ENCODE measurements at regions not wholly inside any gene's neighbourhood (a gene's known extent, or its start where the extent isn't known, plus 50 kb on each side); places are given as distances from the start of the nearest gene placed in this dataset.

DNA sequence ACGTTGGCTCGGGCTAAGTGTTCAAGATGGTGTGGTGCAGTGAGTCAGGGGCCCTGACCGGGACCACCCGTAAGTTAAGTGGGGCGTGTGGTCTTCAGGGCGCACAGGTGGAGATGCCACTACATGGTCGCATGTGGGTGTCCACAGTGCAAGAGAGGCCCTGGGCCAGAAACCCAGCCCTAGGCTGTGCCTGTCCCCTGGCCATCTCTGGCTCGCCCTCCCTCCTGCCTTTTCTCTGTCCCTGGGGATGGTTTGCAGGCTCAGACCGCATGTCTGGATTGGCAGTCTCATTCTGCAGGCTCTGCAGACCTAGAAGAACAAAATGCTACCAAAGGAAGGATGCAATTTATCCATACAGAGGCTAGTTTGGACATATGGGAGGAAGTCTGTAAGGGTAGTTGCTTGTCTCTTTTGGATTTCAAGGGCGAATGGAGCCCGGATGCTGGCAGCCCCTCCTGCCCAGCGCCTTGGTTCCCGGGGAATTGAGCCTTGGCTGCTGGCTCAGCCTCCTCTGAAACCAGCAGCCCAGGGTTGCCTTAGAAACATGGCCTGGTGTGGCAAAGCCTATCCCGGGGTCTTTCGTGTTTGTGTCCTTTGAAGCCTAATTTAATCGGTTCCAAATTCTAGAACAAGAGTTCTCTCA is 417.5 kb upstream of the HS6ST1 start:
- DNase-seq: no peak

DNA sequence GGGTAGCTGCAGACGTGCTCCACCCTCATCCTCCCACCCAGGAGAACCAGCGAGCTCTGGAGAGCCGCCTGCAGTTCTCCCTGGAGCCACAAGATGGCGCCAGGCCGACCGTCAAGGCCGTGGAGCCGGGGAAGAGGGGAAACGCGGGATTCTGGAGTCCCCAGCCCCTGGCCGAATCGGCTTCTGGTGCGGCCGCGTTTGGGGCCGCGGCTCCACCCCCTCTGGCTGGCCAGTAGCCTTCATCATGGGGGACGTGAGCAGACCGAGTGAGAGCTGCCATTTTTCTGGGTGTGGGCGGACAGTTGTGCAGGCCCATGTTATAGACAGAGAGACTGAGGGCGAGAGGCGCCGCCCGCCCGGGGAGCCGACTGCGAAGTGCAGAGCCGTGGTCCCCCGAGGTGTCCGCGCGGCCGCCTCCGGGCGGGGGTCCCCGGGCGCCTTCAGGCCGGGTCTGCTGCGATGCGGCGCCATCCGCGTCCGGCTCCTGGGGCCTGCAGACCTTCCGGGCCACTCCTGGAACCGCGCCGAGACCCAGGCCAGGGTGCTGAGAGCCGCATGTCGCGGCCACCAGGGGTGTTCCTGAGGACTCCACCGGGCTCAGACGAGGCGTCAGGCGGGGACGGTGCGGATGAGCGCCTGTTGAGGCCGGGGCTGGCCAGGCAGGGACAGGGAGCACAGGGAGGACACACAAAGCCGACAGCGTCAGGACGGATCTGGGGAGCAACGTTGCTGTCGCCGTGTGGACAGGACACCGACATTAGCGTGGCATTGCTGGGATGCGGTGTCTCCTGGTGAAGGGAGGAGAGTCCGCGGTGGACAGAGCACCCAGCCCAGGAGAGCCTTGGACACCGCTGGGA is 418.2 kb upstream of the HS6ST1 start:
- DNase-seq: peak; percentile 54

DNA sequence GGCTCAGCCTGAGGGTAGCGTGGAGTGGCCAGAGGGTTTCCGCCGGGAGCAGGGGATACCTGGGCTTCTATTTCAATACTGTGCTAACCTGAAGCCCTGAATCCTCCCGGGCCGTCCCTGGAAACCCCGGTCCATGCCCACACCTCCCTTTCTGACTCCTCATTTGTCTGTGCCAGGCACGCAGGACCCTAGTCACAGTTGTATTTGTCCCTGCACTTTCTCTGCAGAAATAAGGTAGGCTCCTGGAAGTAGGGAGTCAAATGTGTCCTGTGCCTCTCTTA is 418.8 kb upstream of the HS6ST1 start:
- no peak for DNase-seq

GRCh38 chr2:128738446-128739110 is 419.9 kb upstream of the HS6ST1 start:
- DNase-seq: no peak

DNA sequence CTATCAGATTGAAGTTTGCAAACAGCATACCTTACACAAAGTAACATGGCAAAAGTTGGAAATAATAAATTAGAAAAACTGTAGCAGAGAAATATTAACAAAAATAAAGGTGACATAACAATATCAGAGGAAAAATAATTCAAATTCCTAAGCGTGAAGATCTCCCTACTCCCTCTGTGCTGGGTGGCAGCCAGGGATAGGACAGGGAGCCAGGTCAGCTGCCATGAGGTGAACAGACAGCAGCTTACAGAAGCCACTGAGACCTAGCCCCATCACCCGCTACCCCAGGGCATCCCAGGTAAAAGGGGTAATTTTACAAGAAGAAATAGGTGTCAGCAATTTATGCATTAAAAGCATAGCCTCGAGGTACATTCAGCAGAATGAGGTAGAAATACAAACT is 423.8 kb upstream of the HS6ST1 start:
- DNase-seq: no peak

GRCh38 chr2:128745946-128746345 is 427.3 kb upstream of the HS6ST1 start:
- DNase-seq: no peak

DNA sequence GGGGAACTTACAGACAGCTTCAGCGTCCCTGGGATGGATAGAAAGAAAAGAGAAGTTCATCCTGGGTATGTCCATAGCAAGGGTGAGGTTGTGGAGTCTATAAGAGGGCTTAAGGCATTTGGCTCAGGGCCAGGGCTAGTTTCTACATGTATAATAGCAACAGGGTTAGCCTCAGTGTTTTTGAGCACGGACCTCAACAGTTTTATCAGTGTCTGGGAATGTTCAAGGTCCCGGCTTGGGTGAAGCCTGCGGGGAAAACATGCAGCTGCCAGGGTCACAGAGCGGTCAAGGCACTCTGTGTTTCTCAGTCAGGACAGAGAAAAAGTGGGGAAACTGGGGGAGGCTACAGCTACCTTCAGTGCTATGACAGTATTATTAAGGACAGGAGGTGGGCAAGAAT is 427.7 kb upstream of the HS6ST1 start:
- no peak for DNase-seq

DNA sequence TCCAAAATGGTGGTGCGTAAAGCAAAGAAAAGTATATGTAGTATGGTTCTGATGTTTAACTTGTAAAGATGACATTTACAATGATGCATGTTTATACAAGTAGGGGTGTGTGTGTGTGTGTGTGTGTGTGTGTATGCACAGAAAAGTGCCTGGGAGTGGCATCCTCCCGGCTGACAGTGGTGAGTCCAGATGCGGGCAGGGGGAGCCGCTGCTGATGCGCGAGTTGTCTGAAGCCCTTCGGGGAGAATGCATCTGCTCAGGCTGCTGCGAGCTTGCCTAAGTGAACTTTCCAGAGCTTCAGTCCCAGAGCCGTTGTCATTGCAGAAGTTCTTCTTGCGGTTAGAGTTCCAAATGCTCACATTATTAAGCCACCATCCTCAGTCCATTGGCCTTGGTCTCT is 429.7 kb upstream of the HS6ST1 start:
- no peak for DNase-seq

- no peak for DNase-seq
These were observed 430.4 kb upstream of the HS6ST1 start for GRCh38 chr2:128748835-128749605.

DNA sequence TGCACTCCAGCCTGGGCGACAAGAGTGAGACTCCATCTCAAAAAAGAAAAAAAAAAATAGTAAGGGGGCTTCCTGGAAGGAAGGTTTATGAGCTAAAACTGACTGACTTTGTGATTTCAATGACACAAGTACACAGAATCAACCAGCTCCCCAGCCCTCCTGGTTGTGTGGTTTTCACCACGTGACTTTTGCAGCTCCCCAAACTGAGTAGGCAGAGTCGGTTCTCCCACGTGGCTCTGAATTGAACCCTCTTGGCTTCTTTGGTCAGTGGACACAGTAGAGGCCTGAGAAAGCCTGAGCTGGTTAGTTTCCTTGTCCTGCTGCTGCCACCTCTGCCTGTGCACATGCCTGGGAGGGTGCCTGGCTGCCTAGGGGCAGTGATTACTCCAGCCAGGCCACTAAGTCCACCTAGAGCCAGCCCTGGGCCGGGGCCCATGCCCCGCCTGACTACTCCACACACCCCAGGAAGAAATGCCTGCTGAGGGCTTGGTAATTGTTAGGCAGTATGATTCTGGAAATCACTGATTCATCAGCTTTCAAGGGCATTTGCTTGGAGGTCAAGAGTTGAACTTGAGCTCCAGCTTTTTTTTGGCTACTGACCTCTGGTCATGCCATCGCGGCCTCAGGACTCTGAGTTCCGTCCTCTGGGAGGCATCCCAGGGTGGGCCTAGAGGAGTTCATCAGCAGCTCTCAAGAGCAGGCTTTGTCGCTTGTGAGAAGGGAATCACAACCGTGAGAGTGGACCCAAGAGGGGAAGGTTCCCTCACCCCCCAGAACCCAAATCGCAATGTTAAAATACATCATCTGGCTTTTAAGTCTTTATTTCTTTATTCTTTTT is 431.9 kb upstream of the HS6ST1 start:
- no peak for DNase-seq

- no peak for DNase-seq
These were observed 433.1 kb upstream of the HS6ST1 start for GRCh38 chr2:128751746-128752145.

GRCh38 chr2:128752691-128753263 is 434.1 kb upstream of the HS6ST1 start:
- no peak for DNase-seq

DNA sequence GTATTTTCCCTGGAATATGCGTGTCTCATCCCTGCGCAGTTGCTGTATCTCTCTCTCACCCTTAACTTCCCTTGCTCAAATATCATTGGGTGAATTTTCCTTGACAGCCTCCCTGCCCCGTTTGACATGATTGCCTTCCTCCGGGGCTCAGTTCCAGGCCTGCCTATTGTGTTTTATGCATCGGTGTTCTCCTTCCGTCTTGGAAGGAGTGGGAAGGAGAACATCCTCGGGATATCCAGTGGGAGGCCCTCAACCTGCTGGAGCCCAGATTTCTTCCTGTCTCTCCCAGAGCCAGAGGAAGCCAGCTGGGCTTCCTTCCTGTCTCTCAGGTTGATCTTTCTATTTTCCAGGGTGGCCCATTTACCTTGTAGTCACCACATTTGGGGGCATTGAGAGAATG is 434.7 kb upstream of the HS6ST1 start:
- DNase-seq: no peak

- DNase-seq: no peak
These were observed 435.1 kb upstream of the HS6ST1 start for GRCh38 chr2:128753800-128754199.

DNA sequence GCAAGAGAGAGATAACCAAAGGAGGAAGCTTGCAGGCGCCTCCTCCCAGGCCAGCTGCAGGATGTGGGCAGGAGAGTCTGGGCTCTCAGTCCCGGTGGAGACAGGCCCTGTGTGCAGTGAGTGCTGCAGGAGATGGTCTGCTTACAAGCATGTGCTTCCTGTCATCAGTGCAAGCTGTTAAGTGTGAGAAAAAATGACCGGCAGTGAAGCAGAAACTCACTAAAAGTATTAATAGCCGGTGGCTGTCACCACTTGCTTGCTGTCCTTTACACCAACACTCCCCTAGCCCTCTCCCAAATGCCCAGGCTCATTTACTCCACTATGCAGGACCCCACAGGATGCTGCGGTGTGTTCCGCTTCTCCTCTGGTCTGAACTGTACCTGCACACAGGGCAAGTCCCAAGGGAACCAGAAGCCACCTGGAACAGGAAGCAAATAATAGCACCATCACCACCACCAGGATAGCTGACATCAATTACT is 435.6 kb upstream of the HS6ST1 start:
- no peak for DNase-seq

GRCh38 chr2:128755695-128756364 is 437.2 kb upstream of the HS6ST1 start:
- no peak for DNase-seq

DNA sequence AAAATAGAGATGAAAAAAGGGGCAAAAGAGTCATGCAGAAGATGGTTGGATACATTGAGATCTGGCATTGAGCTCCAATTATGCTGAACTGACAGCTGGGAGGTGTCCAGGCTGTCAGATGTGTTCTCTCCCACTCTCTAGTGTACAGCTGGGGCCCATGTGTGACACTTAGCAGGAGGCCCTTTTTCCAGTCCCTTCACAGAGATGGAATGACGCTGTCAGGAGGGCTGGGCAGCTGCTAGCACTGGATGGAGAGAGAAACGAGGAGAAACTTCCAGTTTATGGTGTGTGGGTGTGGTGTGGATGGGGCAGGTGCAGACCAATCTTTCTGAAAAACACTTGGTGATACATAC is 437.7 kb upstream of the HS6ST1 start:
- no peak for DNase-seq

- no peak for DNase-seq
These were observed 447.1 kb upstream of the HS6ST1 start for GRCh38 chr2:128765811-128766210.

- no peak for DNase-seq
These were observed 449.4 kb upstream of the HS6ST1 start for GRCh38 chr2:128768041-128768440.

DNA sequence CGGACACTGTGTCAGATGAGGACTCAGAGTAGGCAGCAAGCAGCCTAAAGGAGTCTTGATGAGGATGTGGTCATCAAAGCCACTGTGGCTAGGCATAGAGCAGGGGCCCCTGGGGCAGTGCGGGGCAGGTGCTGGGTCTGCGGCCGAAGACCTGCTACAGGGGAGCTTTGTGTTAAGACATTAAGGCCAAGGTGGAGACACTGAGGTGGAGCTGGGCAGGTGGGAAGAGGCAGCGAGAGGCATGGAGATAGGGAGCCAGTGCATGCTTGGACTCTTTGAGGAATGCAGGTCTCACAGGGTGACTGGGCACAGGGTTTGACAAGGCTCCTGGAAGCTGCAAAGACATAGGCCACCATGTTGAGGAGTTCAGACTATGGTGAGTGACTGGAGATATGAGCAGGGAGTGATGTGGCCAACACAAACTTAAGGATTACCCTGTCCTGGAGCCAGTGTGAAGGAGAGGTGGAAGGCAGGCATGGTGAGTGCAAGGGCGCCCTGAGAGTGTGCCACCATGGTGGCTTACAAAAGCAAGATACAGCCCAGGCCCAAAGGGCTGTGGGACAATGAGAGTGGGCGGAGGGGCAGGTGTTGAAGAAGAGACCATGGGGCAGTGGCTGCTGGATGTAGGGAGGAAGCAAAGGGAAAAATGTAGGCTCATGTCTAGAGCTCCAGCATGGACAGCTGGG is 450.9 kb upstream of the HS6ST1 start:
- no peak for DNase-seq
